Endothelial cell of umbilical vein (primary cell): ENCODE measurements at regions not wholly inside any gene's neighbourhood (a gene's known extent, or its start where the extent isn't known, plus 50 kb on each side); places are given as distances from the start of the nearest gene placed in this dataset.

Source experiments
- BruUV-seq: library from RNA; stranded (reverse); fragments of 400-500 nt; replicated peaks from 2 replicates; lab custom pipeline; 2021; lab: Mats Ljungman, UMichigan
- CTCF ChIA-PET: fragments of 300-600, 350-600 bp; sonication (Branson Sonifier 250); formaldehyde crosslinking; loops from one replicate; lab custom pipeline; 2021; ENCODE audit warnings: antibody characterized with exemption, inconsistent platforms; lab: Charles Lee
- POLR2A ChIA-PET: fragments of 300-600, 350-600 bp; sonication (Branson Sonifier 250); formaldehyde crosslinking; loops from one replicate; lab custom pipeline; 2021; ENCODE audit warnings: antibody characterized with exemption, inconsistent platforms; lab: Charles Lee
- DNase-seq: peaks from one replicate; pipeline ENCODE4 v3.0.0-alpha.2; 2011; ENCODE audit warnings: low read depth, low spot score
- FAIRE-seq: peaks from 2 replicates; lab custom pipeline; 2011; peaks lifted over from hg19 to GRCh38; lab: Jason Lieb, UNC
- H2AFZ ChIP-seq: 2 replicates; pipeline ENCODE4 v1.6.0; 2012; ENCODE audit warnings: low read depth, low read length, control low read depth, inconsistent platforms
- H3K27ac ChIP-seq: 2 replicates; pipeline ENCODE4 v1.5.1; 2011; ENCODE audit warnings: low read depth, mild to moderate bottlenecking, control low read depth, low read length, moderate library complexity; ENCODE audit not compliant: insufficient read depth
- H3K27me3 ChIP-seq, 2 experiments: 2 replicates each; pipeline versions ENCODE4 v1.6.0 to v1.6.1; 2011; ENCODE audit warnings: low read length in 2 of 2, mixed read lengths in 1 of 2; ENCODE audit not compliant: control insufficient read depth in 2 of 2, insufficient read depth in 2 of 2
- H3K36me3 ChIP-seq, 2 experiments: 2 replicates in 1 of 2; 3 replicates in 1 of 2; pipeline ENCODE4 v1.5.1; 2011; ENCODE audit warnings: low read length in 2 of 2, mild to moderate bottlenecking in 1 of 2, moderate library complexity in 1 of 2; ENCODE audit not compliant: control insufficient read depth in 2 of 2, insufficient read depth in 2 of 2; ENCODE audit errors: extremely low read depth in 1 of 2
- H3K4me1 ChIP-seq: 3 replicates; pipeline ENCODE4 v1.5.1; 2011; ENCODE audit warnings: mild to moderate bottlenecking, low read length; ENCODE audit not compliant: control insufficient read depth, insufficient read depth; ENCODE audit errors: extremely low read depth
- H3K4me2 ChIP-seq: 2 replicates; pipeline ENCODE4 v1.6.1; 2011; ENCODE audit warnings: low read length, control low read depth, mixed read lengths; ENCODE audit not compliant: insufficient read depth
- H3K4me3 ChIP-seq, 3 experiments: fragments of 200-600 bp in 1 of 3; sonication (generic), shearing (Covaris generic) in 1 of 3; replicated peaks in 1 of 3; 2 replicates each; pipeline ENCODE4 v1.5.1; 2011 to 2016; ENCODE audit warnings: control low read depth in 3 of 3, low read length in 3 of 3, mild to moderate bottlenecking in 2 of 3, inconsistent platforms in 1 of 3, low read depth in 1 of 3, moderate library complexity in 1 of 3; ENCODE audit not compliant: insufficient read depth in 1 of 3
- H3K79me2 ChIP-seq: 2 replicates; pipeline ENCODE4 v1.6.0; 2012; ENCODE audit warnings: low read length, inconsistent platforms; ENCODE audit not compliant: control insufficient read depth, insufficient read depth
- H3K9ac ChIP-seq: replicated peaks from 2 replicates; pipeline ENCODE3; 2011; ENCODE audit warnings: low read length, control low read depth; ENCODE audit not compliant: insufficient read depth; ENCODE audit errors: extremely low read depth
- H3K9me1 ChIP-seq: replicated peaks from 3 replicates; pipeline ENCODE4 v1.6.0; 2011; ENCODE audit warnings: mild to moderate bottlenecking, low read length; ENCODE audit not compliant: control insufficient read depth, insufficient read depth; ENCODE audit errors: extremely low read depth
- H3K9me3 ChIP-seq: replicated peaks from 2 replicates; pipeline ENCODE4 v1.5.1; 2012; ENCODE audit warnings: low read length, inconsistent platforms; ENCODE audit not compliant: control insufficient read depth, insufficient read depth
- H4K20me1 ChIP-seq: replicated peaks from 2 replicates; pipeline ENCODE3; 2011; ENCODE audit warnings: mild to moderate bottlenecking, low read length; ENCODE audit not compliant: control insufficient read depth, insufficient read depth; ENCODE audit errors: extremely low read depth
- EZH2 ChIP-seq: IDR thresholded peaks from 2 replicates; pipeline ENCODE4 v1.6.1; 2012; ENCODE audit warnings: borderline replicate concordance, low read depth, mild to moderate bottlenecking, moderate library complexity, low read length, inconsistent platforms; ENCODE audit not compliant: severe bottlenecking
- FOS ChIP-seq: IDR thresholded peaks from 2 replicates; pipeline ENCODE4 v1.6.1; 2011; ENCODE audit warnings: mild to moderate bottlenecking, low read length, moderate library complexity, borderline replicate concordance; ENCODE audit not compliant: insufficient read depth
- GATA2 ChIP-seq: IDR thresholded peaks from 2 replicates; pipeline ENCODE4 v1.7.0; 2011; ENCODE audit warnings: low read depth, mild to moderate bottlenecking, moderate library complexity, mixed read lengths, low read length; ENCODE audit not compliant: insufficient read length, insufficient read depth
- JUN ChIP-seq: IDR thresholded peaks from 2 replicates; pipeline ENCODE4 v1.6.1; 2011; ENCODE audit warnings: borderline replicate concordance, low read depth; ENCODE audit not compliant: insufficient read length, insufficient read depth
- MYC ChIP-seq: IDR thresholded peaks from one replicate; pipeline ENCODE4 v1.6.1; 2011; ENCODE audit warnings: mild to moderate bottlenecking, low read depth, low read length
- POLR2A ChIP-seq: IDR thresholded peaks from 2 replicates; pipeline ENCODE4 v1.6.1; 2012; ENCODE audit warnings: low read depth, mild to moderate bottlenecking, control low read depth, low read length
- POLR2AphosphoS5 ChIP-seq: IDR thresholded peaks from 2 replicates; pipeline ENCODE4 v1.6.1; 2012; ENCODE audit warnings: low read depth, mild to moderate bottlenecking, control low read depth, low read length, moderate library complexity; ENCODE audit not compliant: insufficient read depth
- dilution Hi-C: fragments of 300-500 bp; cut with MboI; formaldehyde crosslinking; loops from one replicate; pipeline ENCODE4 v1.15.0; 2019; ENCODE audit warnings: low sequenced_read_pairs; ENCODE audit not compliant: extremely low pct_ligation_motif_present
- intact Hi-C: fragments of 100-400 bp; cut with micrococcal nuclease; formaldehyde crosslinking; loops from one replicate; pipeline ENCODE4 v1.10.0; 2022
- TF ChIP-seq, protein P1 (sequence below): IDR thresholded peaks from 2 replicates; pipeline ENCODE4 v1.6.1; 2011; ENCODE audit not compliant: insufficient read depth, insufficient read length
- TF ChIP-seq, protein P2 (sequence below), 2 donors: IDR thresholded peaks; 1 replicate in 1 of 2; 2 replicates in 1 of 2; pipeline ENCODE4 v1.5.1; 2011; ENCODE audit warnings: low read length in 2 of 2, mild to moderate bottlenecking in 2 of 2, moderate library complexity in 2 of 2, control low read depth in 1 of 2, inconsistent platforms in 1 of 2, low read depth in 1 of 2; ENCODE audit not compliant: insufficient read depth in 1 of 2; ENCODE audit errors: extremely low read depth in 1 of 2

DNA sequence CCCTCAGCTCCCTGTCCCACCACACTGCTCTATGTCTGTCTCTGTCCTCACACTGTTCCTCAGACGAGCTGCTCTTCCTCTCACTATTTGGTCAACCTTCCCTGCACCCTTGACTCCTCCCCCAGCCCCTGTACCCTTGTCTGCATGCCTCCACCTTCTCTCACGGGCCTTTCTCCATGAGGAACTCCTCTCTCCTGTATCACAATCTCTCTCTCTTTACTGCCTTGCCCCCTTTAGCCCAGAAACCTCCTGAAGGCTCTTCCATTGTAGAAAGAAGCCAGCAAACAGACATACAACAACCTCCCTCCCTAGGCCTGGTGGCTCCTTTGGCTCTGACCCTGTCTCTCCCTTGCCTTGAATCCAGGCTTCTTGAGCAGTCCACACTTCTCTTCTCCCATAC, 251.6 kb upstream of the CSF3R start:
- TF ChIP-seq JUN (no peak), MYC (no peak), POLR2AphosphoS5 (no peak), GATA2 (no peak), FOS (no peak), EZH2 (no peak), POLR2A (no peak)
- TF ChIP-seq, protein P1, sequence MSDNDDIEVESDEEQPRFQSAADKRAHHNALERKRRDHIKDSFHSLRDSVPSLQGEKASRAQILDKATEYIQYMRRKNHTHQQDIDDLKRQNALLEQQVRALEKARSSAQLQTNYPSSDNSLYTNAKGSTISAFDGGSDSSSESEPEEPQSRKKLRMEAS = no peak
- TF ChIP-seq, protein P2, sequence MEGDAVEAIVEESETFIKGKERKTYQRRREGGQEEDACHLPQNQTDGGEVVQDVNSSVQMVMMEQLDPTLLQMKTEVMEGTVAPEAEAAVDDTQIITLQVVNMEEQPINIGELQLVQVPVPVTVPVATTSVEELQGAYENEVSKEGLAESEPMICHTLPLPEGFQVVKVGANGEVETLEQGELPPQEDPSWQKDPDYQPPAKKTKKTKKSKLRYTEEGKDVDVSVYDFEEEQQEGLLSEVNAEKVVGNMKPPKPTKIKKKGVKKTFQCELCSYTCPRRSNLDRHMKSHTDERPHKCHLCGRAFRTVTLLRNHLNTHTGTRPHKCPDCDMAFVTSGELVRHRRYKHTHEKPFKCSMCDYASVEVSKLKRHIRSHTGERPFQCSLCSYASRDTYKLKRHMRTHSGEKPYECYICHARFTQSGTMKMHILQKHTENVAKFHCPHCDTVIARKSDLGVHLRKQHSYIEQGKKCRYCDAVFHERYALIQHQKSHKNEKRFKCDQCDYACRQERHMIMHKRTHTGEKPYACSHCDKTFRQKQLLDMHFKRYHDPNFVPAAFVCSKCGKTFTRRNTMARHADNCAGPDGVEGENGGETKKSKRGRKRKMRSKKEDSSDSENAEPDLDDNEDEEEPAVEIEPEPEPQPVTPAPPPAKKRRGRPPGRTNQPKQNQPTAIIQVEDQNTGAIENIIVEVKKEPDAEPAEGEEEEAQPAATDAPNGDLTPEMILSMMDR (IDR thresholded peaks at IDR 0.05; ENCODE audit: extremely low read depth in 1 of 2, insufficient read depth in 1 of 2, low read depth in 1 of 2, low read length in 2 of 2) = no peak
- Histone ChIP-seq H3K9me1 (no peaks in the 10 kb centered on the region), H3K4me2 (no peak overlapping the region), H2AFZ (no peak overlapping the region), H3K9me3 (no peaks in the 10 kb centered on the region), H4K20me1 (no peaks in the 10 kb centered on the region), H3K4me3 (no peak overlapping the region), H3K9ac (no peak overlapping the region), H3K4me1 (no peaks in the 10 kb centered on the region), H3K36me3 (no peaks in the 10 kb centered on the region), H3K27me3 (peaks cover 1 to 11% of the 10 kb centered on the region in 2 experiments), H3K27ac (no peak overlapping the region), H3K79me2 (no peaks in the 10 kb centered on the region)
- dilution Hi-C loops = no loop called here
- BruUV-seq = no TSS peak
- DNase-seq = no peak
- no peak for FAIRE-seq
- intact Hi-C loops = no loop called here
- ChIA-PET CTCF (no interaction called here), POLR2A (no interaction called here)
